ENCODE measurements at regions not wholly inside any gene's neighbourhood (a gene's known extent, or its start where the extent isn't known, plus 50 kb on each side); places are given as distances from the start of the nearest gene placed in this dataset.

GRCh38 chr9:103804077-103804735, 289.9 kb upstream of the SMC2 start:
- H3K4me1 ChIP-seq (ENCODE audit: insufficient read depth) = no peaks in the 10 kb centered on the region
- no peak overlapping the region for H3K27ac ChIP-seq
- H3K27me3 ChIP-seq = no peaks in the 10 kb centered on the region
- H3K36me3 ChIP-seq = no peaks in the 10 kb centered on the region
- intact Hi-C loops (cut with DNase I) = no loop called here
- no peak for TF ChIP-seq EP300 (IDR thresholded peaks at IDR 0.05)
- no peak for TF ChIP-seq POLR2A (IDR thresholded peaks at IDR 0.05)
- TF ChIP-seq, protein P1, sequence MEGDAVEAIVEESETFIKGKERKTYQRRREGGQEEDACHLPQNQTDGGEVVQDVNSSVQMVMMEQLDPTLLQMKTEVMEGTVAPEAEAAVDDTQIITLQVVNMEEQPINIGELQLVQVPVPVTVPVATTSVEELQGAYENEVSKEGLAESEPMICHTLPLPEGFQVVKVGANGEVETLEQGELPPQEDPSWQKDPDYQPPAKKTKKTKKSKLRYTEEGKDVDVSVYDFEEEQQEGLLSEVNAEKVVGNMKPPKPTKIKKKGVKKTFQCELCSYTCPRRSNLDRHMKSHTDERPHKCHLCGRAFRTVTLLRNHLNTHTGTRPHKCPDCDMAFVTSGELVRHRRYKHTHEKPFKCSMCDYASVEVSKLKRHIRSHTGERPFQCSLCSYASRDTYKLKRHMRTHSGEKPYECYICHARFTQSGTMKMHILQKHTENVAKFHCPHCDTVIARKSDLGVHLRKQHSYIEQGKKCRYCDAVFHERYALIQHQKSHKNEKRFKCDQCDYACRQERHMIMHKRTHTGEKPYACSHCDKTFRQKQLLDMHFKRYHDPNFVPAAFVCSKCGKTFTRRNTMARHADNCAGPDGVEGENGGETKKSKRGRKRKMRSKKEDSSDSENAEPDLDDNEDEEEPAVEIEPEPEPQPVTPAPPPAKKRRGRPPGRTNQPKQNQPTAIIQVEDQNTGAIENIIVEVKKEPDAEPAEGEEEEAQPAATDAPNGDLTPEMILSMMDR (IDR thresholded peaks at IDR 0.05) = no peak
- no peak for DNase-seq
- WGBS, 3 donors = 22 to 24% (median 23%) methylated on average over 1 of the region's 1 CpG
- no peak overlapping the region for H3K4me3 ChIP-seq
- no peaks in the 10 kb centered on the region for H3K9me3 ChIP-seq

DNA sequence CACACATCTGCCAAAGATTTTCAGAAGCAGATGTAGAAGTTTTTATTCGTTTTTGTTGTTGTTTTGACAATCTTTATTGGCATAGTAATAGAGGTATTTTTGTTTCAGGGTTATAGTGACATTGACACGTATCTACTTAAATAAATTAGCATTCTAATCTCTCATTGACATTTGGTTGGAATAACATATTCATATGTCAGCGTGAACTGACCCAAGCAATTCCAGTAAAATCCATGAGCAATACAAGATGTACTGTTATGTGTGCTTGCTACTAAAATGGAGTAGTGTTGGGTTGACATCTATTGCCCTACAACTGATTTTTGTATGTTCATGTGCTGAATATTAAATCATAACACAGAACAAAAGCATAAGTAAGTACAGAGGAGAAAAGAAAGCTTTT, 284.4 kb upstream of the SMC2 start:
- intact Hi-C loops (cut with DNase I) = no loop called here
- Histone ChIP-seq H3K27ac (no peak overlapping the region), H3K36me3 (no peaks in the 10 kb centered on the region), H3K4me3 (no peak overlapping the region), H3K9me3 (no peaks in the 10 kb centered on the region), H3K4me1 (ENCODE audit: insufficient read depth) (no peaks in the 10 kb centered on the region), H3K27me3 (no peaks in the 10 kb centered on the region)
- no peak for DNase-seq
- 11 to 31% (median 13%) methylated on average over 3 of the region's 3 CpGs for WGBS, 3 donors
- no peak for TF ChIP-seq POLR2A (IDR thresholded peaks at IDR 0.05)
- TF ChIP-seq EP300 (IDR thresholded peaks at IDR 0.05) = no peak
- TF ChIP-seq, protein P1 (IDR thresholded peaks at IDR 0.05) = no peak

GRCh38 chr9:103811462-103811861, 282.6 kb upstream of the SMC2 start:
- no peaks in the 10 kb centered on the region for H3K36me3 ChIP-seq
- H3K9me3 ChIP-seq = no peaks in the 10 kb centered on the region
- no peak for DNase-seq
- H3K27ac ChIP-seq = no peak overlapping the region
- TF ChIP-seq POLR2A (IDR thresholded peaks at IDR 0.05) (no peak), EP300 (IDR thresholded peaks at IDR 0.05) (no peak)
- TF ChIP-seq, protein P1 (IDR thresholded peaks at IDR 0.05) = no peak
- H3K4me3 ChIP-seq = no peak overlapping the region
- H3K4me1 ChIP-seq (ENCODE audit: insufficient read depth) = no peaks in the 10 kb centered on the region
- H3K27me3 ChIP-seq = no peaks in the 10 kb centered on the region
- intact Hi-C loops (cut with DNase I) = no loop called here

DNA sequence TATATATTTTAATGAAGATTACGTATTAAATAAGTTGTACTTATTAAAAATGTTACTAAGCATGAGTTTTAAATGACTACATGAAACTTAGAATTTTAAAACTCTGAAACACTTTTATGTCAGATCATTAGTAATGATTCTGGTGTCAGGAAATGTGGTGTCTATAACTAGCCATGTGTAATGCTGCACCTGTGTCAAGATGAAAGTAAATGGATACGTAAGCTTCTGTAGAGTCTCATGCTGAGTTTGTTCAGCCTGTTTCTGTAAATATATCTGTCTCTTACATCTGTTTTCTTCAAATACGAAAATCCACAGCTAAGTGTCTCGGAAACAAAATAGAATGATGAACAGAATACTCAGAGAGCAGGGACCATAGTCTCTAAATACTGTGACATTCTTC, 278.0 kb upstream of the SMC2 start:
- intact Hi-C loops (cut with DNase I) = no loop called here
- Histone ChIP-seq H3K36me3 (no peaks in the 10 kb centered on the region), H3K27me3 (no peaks in the 10 kb centered on the region), H3K27ac (no peak overlapping the region), H3K4me1 (ENCODE audit: insufficient read depth) (no peaks in the 10 kb centered on the region), H3K4me3 (no peak overlapping the region), H3K9me3 (no peaks in the 10 kb centered on the region)
- 80 to 85% (median 83%) methylated on average over 4 of the region's 4 CpGs for WGBS, 3 donors
- DNase-seq = no peak
- TF ChIP-seq EP300 (IDR thresholded peaks at IDR 0.05) = no peak
- TF ChIP-seq, protein P1 (IDR thresholded peaks at IDR 0.05) = no peak
- no peak for TF ChIP-seq POLR2A (IDR thresholded peaks at IDR 0.05)
